PC-3 (cell line): ENCODE measurements at regions not wholly inside any gene's neighbourhood (a gene's known extent, or its start where the extent isn't known, plus 50 kb on each side); places are given as distances from the start of the nearest gene placed in this dataset.

Source experiments
- ATAC-seq: fragments of 200-7000 bp; cut with Tn5 transposase; 2 replicates; pipeline ENCODE4 v1.9.1; 2020; ENCODE audit warnings: mild to moderate bottlenecking, moderate library complexity
- BruUV-seq: library from RNA; stranded (reverse); fragments of 400-500 nt; replicated peaks from 2 replicates; lab custom pipeline; 2021; lab: Mats Ljungman, UMichigan
- CTCF ChIA-PET: fragments of 300-600 bp; sonication (Branson Sonifier 250); formaldehyde crosslinking; loops from one replicate; lab custom pipeline; 2022; ENCODE audit warnings: antibody characterized with exemption; lab: Charles Lee
- POLR2A ChIA-PET: fragments of 300-600 bp; sonication (Branson Sonifier 250); formaldehyde crosslinking; loops from one replicate; lab custom pipeline; 2022; ENCODE audit warnings: antibody characterized with exemption; ENCODE audit not compliant: unreplicated experiment; lab: Charles Lee
- DNase-seq: peaks from one replicate; pipeline ENCODE4 v3.0.0-alpha.2; 2015
- H2AFZ ChIP-seq: fragments of 300-600 bp; sonication (generic); 2 replicates; pipeline ENCODE4 v1.6.0; 2016; ENCODE audit warnings: antibody characterized with exemption, low read length
- H3F3A ChIP-seq: fragments of 300-600 bp; sonication (generic); one replicate; pipeline ENCODE4 v1.6.0; 2017; ENCODE audit warnings: antibody characterized with exemption, low read length, control low read depth, mild to moderate bottlenecking; ENCODE audit not compliant: unreplicated experiment
- H3K27ac ChIP-seq: fragments of 300-600 bp; sonication (generic); 2 replicates; pipeline ENCODE4 v1.5.1; 2016; ENCODE audit warnings: mild to moderate bottlenecking, low read length
- H3K27me3 ChIP-seq: fragments of 300-600 bp; sonication (generic); 2 replicates; pipeline ENCODE4 v1.6.1; 2016; ENCODE audit warnings: low read length, mixed read lengths
- H3K36me3 ChIP-seq: fragments of 300-600 bp; sonication (generic); 2 replicates; pipeline ENCODE4 v1.6.1; 2016; ENCODE audit warnings: low read depth, mixed run types, low read length, mixed read lengths
- H3K4me1 ChIP-seq: fragments of 300-600 bp; sonication (generic); 2 replicates; pipeline ENCODE4 v1.5.1; 2016; ENCODE audit warnings: low read length; ENCODE audit not compliant: insufficient read depth
- H3K4me2 ChIP-seq: fragments of 300-600 bp; sonication (generic); 2 replicates; pipeline ENCODE4 v1.6.0; 2016; ENCODE audit warnings: low read length
- H3K4me3 ChIP-seq: fragments of 300-600 bp; sonication (generic); 2 replicates; pipeline ENCODE4 v1.5.1; 2016; ENCODE audit warnings: mild to moderate bottlenecking, low read length, mixed read lengths
- H3K79me2 ChIP-seq: fragments of 300-600 bp; sonication (generic); 2 replicates; pipeline ENCODE4 v1.6.1; 2017; ENCODE audit warnings: low read length, mixed read lengths
- H3K9ac ChIP-seq: fragments of 300-600 bp; sonication (generic); 2 replicates; pipeline ENCODE4 v1.6.0; 2016; ENCODE audit warnings: mild to moderate bottlenecking, low read length
- H3K9me2 ChIP-seq: fragments of 300-600 bp; sonication (generic); replicated peaks from 2 replicates; pipeline ENCODE4 v1.6.1; 2016; ENCODE audit warnings: mixed run types, low read length, mixed read lengths
- H3K9me3 ChIP-seq: fragments of 300-600 bp; sonication (generic); 2 replicates; pipeline ENCODE4 v1.6.1; 2016; ENCODE audit warnings: low read length, mixed read lengths
- H4K20me1 ChIP-seq: fragments of 300-600 bp; sonication (generic); 2 replicates; pipeline ENCODE4 v1.6.1; 2016; ENCODE audit warnings: low read length, mixed read lengths
- CTCF ChIP-seq: fragments of 300-600 bp; sonication (generic); conservative IDR thresholded peaks from 2 replicates; pipeline ENCODE4 v1.5.1; 2017; ENCODE audit warnings: antibody characterized with exemption, low read depth, mild to moderate bottlenecking, low read length
- EZH2 ChIP-seq: fragments of 300-600 bp; sonication (generic); IDR thresholded peaks from one replicate; pipeline ENCODE4 v1.6.1; 2017; ENCODE audit warnings: antibody characterized with exemption, mild to moderate bottlenecking, low read length; ENCODE audit not compliant: unreplicated experiment
- EZH2phosphoT487 ChIP-seq: fragments of 300-600 bp; sonication (generic); IDR thresholded peaks from 2 replicates; pipeline ENCODE4 v1.6.1; 2018; ENCODE audit warnings: mild to moderate bottlenecking, antibody characterized with exemption, low read length, borderline replicate concordance
- intact Hi-C: fragments of 100-400 bp; cut with micrococcal nuclease; formaldehyde crosslinking; loops from 2 replicates; pipeline ENCODE4 v1.9.0; 2023

DNA sequence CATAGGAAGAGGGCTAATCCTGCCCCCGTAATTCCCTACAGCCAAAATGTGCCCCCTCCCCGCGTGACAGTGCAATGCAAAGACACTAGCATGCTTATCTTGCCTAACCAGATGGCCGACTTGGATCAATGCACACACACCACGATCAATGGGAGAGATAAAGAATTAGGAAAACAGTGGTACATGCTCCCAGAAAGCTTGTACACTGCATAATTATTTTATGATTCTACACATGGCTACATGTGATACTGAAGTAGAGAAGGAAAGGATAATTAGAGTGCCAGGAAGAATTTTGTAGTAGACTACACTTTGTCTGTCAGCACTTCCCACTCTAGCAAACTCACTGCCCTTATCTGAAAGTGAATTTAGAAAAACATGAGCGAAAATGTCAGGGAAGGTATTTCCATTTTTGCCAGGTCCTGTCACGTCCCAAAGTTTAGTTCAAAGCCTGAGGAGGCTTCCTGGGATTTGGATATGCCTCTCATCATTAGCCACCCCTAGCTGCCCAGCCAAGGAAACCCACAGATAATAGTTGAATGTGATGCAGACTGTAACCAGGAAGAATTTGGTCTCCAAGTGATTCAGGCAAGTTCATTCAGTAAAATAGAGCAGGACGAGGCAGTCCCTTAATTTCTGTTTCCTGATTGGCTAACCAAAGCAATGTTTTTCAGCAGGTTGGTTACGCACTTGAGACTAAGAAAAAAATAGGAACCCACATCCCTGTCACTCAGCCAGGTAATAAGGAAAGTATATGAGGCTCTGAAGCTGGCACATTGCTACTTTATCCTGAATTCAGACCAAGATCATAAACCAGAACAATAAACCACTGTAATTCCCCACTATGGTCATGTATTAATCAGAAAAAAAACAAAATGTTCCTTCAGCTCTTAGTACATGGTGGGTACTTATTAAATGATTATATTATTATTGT lies 199.6 kb upstream of the OTX2 start:
- DNase-seq (no peak), ATAC-seq (no peak)
- ChIA-PET POLR2A (no interaction called here), CTCF (no interaction called here)
- no peak overlapping the region for H2AFZ ChIP-seq
- H3K36me3 ChIP-seq: no peaks in the 10 kb centered on the region
- H3K27ac ChIP-seq: no peak overlapping the region
- H3K9me3 ChIP-seq: no peaks in the 10 kb centered on the region
- no peaks in the 10 kb centered on the region for H3F3A ChIP-seq
- H3K4me1 ChIP-seq: no peaks in the 10 kb centered on the region
- no peaks in the 10 kb centered on the region for H3K9me2 ChIP-seq
- intact Hi-C loops: no loop called here
- no peak overlapping the region for H3K9ac ChIP-seq
- no peak overlapping the region for H3K4me3 ChIP-seq
- no peaks in the 10 kb centered on the region for H3K79me2 ChIP-seq
- BruUV-seq: no TSS peak
- no peak overlapping the region for H3K4me2 ChIP-seq
- H4K20me1 ChIP-seq: no peaks in the 10 kb centered on the region
- TF ChIP-seq CTCF (no peak), EZH2 (no peak), EZH2phosphoT487 (no peak)
- H3K27me3 ChIP-seq: peaks cover 59% of the 10 kb centered on the region

DNA sequence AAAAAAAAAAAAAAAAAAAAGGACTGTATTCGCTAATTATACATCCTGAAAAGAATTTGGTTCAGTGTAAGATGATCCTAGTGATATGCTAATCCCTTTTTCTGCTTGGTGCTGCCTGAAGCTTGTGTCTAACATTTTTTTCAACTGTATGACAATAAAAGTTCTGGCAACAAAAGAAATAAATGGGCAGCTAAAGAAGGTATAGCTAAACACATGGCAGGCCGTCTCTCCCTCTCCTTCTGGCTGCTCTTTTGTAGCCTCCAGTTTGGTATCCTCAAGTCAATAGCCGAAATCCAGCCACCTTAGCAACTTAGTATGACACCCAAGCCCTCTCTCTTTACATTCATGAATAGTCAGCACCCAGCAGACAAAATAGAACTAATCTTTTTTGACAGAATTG lies 198.3 kb upstream of the OTX2 start:
- no peak overlapping the region for H3K27ac ChIP-seq
- peaks cover 69% of the 10 kb centered on the region for H3K27me3 ChIP-seq
- H3K4me2 ChIP-seq: no peak overlapping the region
- CTCF ChIA-PET: no interaction called here
- H4K20me1 ChIP-seq: no peaks in the 10 kb centered on the region
- no peak for DNase-seq
- intact Hi-C loops: no loop called here
- H3F3A ChIP-seq: no peaks in the 10 kb centered on the region
- H3K36me3 ChIP-seq: no peaks in the 10 kb centered on the region
- POLR2A ChIA-PET: no interaction called here
- ATAC-seq: no peak
- no peaks in the 10 kb centered on the region for H3K4me1 ChIP-seq
- BruUV-seq: no TSS peak
- H3K9me2 ChIP-seq: no peaks in the 10 kb centered on the region
- H2AFZ ChIP-seq: no peak overlapping the region
- TF ChIP-seq EZH2 (no peak), CTCF (no peak), EZH2phosphoT487 (no peak)
- H3K4me3 ChIP-seq: no peak overlapping the region
- no peaks in the 10 kb centered on the region for H3K79me2 ChIP-seq
- H3K9ac ChIP-seq: no peak overlapping the region
- H3K9me3 ChIP-seq: no peaks in the 10 kb centered on the region

DNA sequence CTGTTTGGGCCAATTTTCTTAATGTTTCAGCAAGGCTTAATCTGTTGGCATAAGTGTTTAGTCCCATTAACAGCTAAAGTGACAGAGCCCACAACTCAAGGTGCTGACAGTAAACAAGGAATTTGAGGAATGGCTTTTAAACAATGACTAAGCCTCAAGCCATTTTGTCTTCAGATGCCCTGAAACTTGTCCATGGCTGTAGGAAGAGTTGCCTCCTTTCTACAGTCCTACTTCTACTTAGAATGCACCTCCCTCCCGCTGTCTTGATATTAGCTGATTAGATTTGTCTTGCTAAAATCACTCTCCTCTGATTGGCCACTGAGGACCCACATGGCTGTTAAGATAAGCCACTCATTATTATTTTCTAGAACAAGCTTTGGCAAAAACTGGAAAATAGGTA lies 188.4 kb upstream of the OTX2 start:
- intact Hi-C loops: no loop called here
- no TSS peak for BruUV-seq

More for the DNA sequence above, 188.4 kb upstream of the OTX2 start:
- ATAC-seq (no peak), DNase-seq (no peak)
- no peak overlapping the region for H3K4me3 ChIP-seq
- H3F3A ChIP-seq: no peaks in the 10 kb centered on the region
- no peak overlapping the region for H2AFZ ChIP-seq
- ChIA-PET CTCF (no interaction called here), POLR2A (no interaction called here)
- H3K4me1 ChIP-seq: peaks cover 27% of the 10 kb centered on the region
- peaks cover 47% of the 10 kb centered on the region for H3K27me3 ChIP-seq
- H3K27ac ChIP-seq: no peak overlapping the region
- H3K9me3 ChIP-seq: no peaks in the 10 kb centered on the region
- H4K20me1 ChIP-seq: no peaks in the 10 kb centered on the region
- no peak overlapping the region for H3K4me2 ChIP-seq
- H3K9ac ChIP-seq: no peak overlapping the region
- H3K9me2 ChIP-seq: no peaks in the 10 kb centered on the region
- no peak for TF ChIP-seq CTCF
- no peak for TF ChIP-seq EZH2phosphoT487
- no peak for TF ChIP-seq EZH2
- no peaks in the 10 kb centered on the region for H3K79me2 ChIP-seq
- no peaks in the 10 kb centered on the region for H3K36me3 ChIP-seq
